Activated CD4-positive, alpha-beta T cell treated with anti-CD3 and anti-CD28 coated beads, Interleukin-2, amount 10 ng/mL, durations not matched to agents 24 days and 14 days (primary cell): ENCODE measurements at regions not wholly inside any gene's neighbourhood (a gene's known extent, or its start where the extent isn't known, plus 50 kb on each side); places are given as distances from the start of the nearest gene placed in this dataset.

Experiments
- DNase-seq: peaks from one replicate; pipeline ENCODE4 v3.0.0; 2022
- H3K27ac Mint-ChIP-seq: one replicate; pipeline ENCODE4 v1.8.0; 2022; ENCODE audit warnings: mild to moderate bottlenecking, mixed read lengths
- H3K27me3 Mint-ChIP-seq: one replicate; pipeline ENCODE4 v1.8.0; 2022; ENCODE audit warnings: mixed read lengths
- H3K36me3 Mint-ChIP-seq: one replicate; pipeline ENCODE4 v1.8.0; 2022; ENCODE audit warnings: low read depth, mild to moderate bottlenecking, mixed read lengths
- H3K4me1 Mint-ChIP-seq: one replicate; pipeline ENCODE4 v1.8.0; 2021; ENCODE audit warnings: mixed read lengths
- H3K4me3 Mint-ChIP-seq: one replicate; pipeline ENCODE4 v1.8.0; 2022; ENCODE audit warnings: mild to moderate bottlenecking, moderate library complexity, mixed read lengths
- H3K9me3 Mint-ChIP-seq: one replicate; pipeline ENCODE4 v1.8.0; 2021; ENCODE audit warnings: mixed read lengths
- intact Hi-C: fragments of 100-400 bp; cut with micrococcal nuclease; formaldehyde crosslinking; loops from one replicate; pipeline ENCODE4 v1.15.1; 2023

DNA sequence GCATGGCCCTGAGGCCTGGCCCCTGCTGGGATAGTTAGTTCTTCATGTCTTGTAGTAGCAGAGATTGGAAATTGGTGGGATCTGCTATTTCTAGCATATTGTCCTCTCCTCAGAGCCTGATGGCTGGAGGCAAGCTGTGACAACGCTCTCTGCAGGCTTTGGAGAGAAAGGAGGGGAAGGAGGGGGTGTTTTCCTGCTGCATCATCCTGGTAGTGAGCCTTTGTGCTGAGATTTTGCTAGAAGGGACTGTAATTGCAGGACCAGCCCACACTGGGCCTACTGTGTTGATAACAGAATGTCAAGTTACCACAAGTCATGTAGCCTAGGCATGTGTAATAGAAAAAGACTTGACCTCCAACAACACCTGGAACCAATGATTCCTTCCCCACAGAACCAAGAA lies 351.0 kb downstream of the SIPA1L2 start:
- Mint-ChIP-seq H3K36me3 (no peaks in the 10 kb centered on the region), H3K27ac (no peak overlapping the region), H3K27me3 (peaks cover 16% of the 10 kb centered on the region), H3K4me3 (no peak overlapping the region), H3K9me3 (no peaks in the 10 kb centered on the region), H3K4me1 (no peaks in the 10 kb centered on the region)
- no peak for DNase-seq
- intact Hi-C loops: no loop called here

DNA sequence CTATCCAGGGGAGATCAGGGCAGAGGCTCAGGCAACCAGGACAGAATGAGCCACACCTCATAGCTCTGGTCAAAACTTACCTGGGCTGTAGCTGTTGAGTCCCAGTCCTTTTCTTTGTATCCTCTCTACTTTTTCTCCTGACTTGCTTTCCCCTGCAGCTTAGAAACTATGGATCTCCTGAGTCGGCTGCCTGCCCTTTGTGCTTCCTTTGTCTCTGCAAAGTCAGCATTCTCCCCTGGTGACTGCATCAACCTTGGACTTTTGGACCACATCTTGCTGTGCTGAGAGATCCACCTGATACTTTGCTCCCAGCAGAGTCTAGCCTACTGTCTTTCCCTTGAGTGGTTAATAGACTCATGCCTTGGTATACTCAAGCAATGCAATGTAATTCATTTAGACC lies 353.3 kb downstream of the SIPA1L2 start:
- no peak for DNase-seq
- intact Hi-C loops: no loop called here
- no peak overlapping the region for H3K4me3 Mint-ChIP-seq
- H3K9me3 Mint-ChIP-seq: no peaks in the 10 kb centered on the region
- peaks cover 13% of the 10 kb centered on the region for H3K27me3 Mint-ChIP-seq
- H3K4me1 Mint-ChIP-seq: no peaks in the 10 kb centered on the region
- H3K36me3 Mint-ChIP-seq: no peaks in the 10 kb centered on the region
- H3K27ac Mint-ChIP-seq: no peak overlapping the region

DNA sequence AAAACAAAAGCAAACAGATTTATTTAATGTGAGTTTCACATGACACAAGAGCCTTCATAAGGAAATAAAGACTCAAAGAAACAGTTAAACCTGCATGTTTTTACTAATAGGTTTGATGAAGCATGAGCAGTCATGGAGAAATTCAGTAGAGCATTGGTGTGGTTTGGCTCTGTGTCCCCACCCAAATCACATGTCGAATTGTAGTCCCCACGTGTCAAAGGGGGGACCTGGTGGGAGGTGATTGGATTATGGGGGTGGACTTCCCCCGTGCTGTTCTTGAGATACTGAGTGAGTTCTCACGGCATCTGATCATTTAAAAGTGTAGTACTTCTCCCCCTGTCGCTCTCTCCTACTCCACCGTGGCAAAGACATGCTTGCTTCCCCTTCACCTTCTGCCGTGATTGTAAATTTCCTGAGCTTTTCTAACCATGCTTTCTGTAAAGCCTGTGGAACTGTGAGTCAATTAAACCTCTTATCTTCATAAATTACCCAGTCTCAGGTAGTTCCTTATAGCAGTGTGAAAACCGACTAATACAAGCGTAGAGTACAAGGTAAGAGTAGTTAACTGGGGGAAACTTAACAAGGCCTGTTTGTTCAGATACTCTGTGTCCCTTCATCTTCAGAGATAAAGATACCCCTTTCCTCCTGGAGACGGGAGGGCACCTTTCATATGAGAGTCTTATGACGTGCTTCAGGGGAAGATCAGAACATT lies 354.8 kb downstream of the SIPA1L2 start:
- no peak overlapping the region for H3K4me3 Mint-ChIP-seq
- intact Hi-C loops: no loop called here
- H3K27me3 Mint-ChIP-seq: peaks cover 15% of the 10 kb centered on the region
- no peak overlapping the region for H3K27ac Mint-ChIP-seq
- H3K36me3 Mint-ChIP-seq: no peaks in the 10 kb centered on the region
- no peaks in the 10 kb centered on the region for H3K9me3 Mint-ChIP-seq
- no peaks in the 10 kb centered on the region for H3K4me1 Mint-ChIP-seq
- DNase-seq: no peak

DNA sequence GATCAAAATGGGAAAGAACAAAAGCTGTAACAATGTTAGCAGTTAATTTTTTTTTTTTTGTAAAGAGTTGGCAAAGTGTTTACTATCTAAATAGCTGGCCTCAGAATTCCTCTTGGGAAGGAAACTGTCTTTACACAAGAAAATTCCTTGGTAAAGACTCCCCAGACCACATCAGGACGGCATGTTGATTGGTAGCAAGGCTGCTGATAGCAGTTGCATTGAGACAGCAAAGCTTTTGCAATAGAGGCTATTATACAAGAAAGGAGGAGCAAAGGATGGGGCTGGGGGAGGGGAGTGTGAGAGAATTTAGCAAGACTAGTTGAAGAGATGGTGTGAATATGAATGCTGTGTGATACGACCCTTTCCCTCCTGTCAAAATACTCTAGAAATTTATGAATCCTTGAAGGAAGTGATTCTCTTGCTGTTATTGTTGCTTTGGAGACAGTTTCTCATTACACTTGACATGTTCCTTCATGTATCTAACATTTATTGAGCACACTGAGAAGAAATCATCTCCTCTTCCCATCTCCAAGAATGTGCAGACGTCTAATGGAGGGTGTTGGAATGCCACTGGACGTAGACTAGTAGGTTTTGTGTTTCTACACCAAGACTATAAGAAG lies 355.6 kb downstream of the SIPA1L2 start:
- Mint-ChIP-seq H3K36me3 (no peaks in the 10 kb centered on the region), H3K27ac (no peak overlapping the region), H3K4me1 (no peaks in the 10 kb centered on the region)

DNA sequence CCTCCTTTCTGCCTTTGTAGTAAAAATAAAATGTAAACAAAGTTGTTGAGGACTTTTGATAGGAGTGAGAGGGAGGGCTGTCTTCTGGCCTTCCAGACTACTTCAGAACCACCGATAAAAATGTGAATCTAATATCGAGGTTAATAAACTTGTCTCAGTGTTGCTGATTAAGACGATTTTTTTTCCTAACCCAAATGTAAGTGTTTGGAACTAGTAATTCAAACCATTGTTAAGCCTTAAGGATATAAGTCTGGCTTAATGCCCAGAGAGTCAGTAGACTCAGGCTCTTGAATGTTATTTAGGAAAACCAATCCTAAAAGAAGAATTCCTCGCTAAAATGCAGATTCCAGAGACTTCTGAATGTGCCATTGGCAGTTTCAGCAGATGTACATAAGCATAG lies 356.9 kb downstream of the SIPA1L2 start:
- Mint-ChIP-seq H3K4me3 (no peak overlapping the region), H3K36me3 (no peaks in the 10 kb centered on the region), H3K9me3 (no peaks in the 10 kb centered on the region), H3K27me3 (peaks cover 15% of the 10 kb centered on the region), H3K27ac (no peak overlapping the region), H3K4me1 (no peaks in the 10 kb centered on the region)
- DNase-seq: no peak
- intact Hi-C loops: no loop called here

More for the DNA sequence above, 355.6 kb downstream of the SIPA1L2 start:
- peaks cover 15% of the 10 kb centered on the region for H3K27me3 Mint-ChIP-seq
- DNase-seq: no peak
- intact Hi-C loops: no loop called here
- no peak overlapping the region for H3K4me3 Mint-ChIP-seq
- no peaks in the 10 kb centered on the region for H3K9me3 Mint-ChIP-seq

DNA sequence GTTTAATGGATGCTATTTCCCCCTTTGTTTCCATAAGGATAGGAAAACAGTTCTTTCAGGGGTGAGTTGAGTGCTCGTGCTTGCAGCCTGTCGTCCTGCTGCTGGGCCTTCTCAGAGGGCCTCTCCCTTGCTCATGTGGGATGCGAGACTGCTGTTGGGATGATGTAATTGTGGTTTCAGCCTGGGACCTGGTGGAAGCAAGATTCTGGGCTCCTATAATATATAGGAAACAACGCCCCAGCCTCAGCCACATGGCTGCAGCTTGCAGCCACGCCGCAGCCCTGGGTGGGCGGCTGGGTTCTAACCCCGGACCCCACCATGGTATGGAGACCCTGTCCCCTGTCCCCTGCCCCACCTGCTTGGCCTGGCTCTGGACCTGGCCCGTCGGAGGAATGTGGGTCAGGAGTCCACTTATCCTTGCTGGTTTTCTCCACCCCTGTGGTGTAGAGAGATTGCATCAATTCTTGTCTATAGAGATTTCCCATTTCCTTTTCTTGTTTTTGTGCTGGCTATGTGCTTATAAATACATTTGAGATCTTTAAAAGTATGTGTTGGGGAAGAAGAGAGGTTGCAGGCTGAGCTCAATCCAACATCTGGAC lies 357.8 kb downstream of the SIPA1L2 start:
- Mint-ChIP-seq H3K36me3 (no peaks in the 10 kb centered on the region), H3K27ac (no peak overlapping the region), H3K9me3 (no peaks in the 10 kb centered on the region), H3K4me1 (no peaks in the 10 kb centered on the region), H3K4me3 (no peak overlapping the region), H3K27me3 (peaks cover 16% of the 10 kb centered on the region)
- no peak for DNase-seq
- intact Hi-C loops: no loop called here

DNA sequence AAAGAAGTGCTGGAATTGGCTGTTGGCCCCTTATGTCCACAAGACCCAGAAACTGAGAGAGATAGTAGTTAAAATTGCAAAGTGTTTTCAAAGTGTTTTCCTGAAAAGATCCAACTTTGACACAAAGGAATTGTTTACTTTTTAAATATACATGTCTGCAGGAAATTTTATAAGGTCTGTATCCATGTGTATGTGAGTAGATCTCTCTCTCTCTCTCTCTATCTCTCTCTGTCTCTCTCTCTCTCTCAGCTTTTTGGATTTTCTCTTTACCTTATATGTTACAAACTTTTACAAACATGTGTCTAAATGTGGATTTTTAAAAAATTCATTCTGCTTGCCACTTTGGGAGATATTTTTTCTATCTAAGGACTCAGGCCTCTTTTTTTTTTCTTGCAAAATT lies 358.6 kb downstream of the SIPA1L2 start:
- Mint-ChIP-seq H3K9me3 (no peaks in the 10 kb centered on the region), H3K4me3 (no peak overlapping the region), H3K27ac (no peak overlapping the region), H3K36me3 (no peaks in the 10 kb centered on the region), H3K4me1 (no peaks in the 10 kb centered on the region), H3K27me3 (peaks cover 14% of the 10 kb centered on the region)
- DNase-seq: no peak
- intact Hi-C loops: no loop called here

DNA sequence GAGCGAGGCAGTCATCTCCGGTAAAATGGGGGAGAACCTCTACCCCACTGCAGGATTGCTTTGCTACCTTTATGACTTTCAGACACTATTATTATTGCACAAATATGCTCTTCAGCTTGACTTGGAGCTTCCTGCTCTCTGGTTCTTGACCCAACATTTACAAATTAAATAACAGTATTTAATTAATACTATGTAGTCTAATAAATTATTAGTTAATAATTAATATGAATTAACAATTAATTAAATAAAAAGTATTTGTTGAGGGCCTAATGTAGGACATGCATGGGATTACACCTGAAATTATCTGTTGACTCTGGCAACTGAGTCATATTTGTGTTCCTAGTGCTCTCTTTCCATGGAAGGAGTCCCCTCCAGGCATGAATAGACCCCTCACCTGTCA lies 359.9 kb downstream of the SIPA1L2 start:
- H3K36me3 Mint-ChIP-seq: no peaks in the 10 kb centered on the region
- no peak overlapping the region for H3K4me3 Mint-ChIP-seq
- intact Hi-C loops: no loop called here
- no peaks in the 10 kb centered on the region for H3K4me1 Mint-ChIP-seq
- H3K27ac Mint-ChIP-seq: no peak overlapping the region
- H3K27me3 Mint-ChIP-seq: peaks cover 14% of the 10 kb centered on the region
- no peaks in the 10 kb centered on the region for H3K9me3 Mint-ChIP-seq
- DNase-seq: no peak

DNA sequence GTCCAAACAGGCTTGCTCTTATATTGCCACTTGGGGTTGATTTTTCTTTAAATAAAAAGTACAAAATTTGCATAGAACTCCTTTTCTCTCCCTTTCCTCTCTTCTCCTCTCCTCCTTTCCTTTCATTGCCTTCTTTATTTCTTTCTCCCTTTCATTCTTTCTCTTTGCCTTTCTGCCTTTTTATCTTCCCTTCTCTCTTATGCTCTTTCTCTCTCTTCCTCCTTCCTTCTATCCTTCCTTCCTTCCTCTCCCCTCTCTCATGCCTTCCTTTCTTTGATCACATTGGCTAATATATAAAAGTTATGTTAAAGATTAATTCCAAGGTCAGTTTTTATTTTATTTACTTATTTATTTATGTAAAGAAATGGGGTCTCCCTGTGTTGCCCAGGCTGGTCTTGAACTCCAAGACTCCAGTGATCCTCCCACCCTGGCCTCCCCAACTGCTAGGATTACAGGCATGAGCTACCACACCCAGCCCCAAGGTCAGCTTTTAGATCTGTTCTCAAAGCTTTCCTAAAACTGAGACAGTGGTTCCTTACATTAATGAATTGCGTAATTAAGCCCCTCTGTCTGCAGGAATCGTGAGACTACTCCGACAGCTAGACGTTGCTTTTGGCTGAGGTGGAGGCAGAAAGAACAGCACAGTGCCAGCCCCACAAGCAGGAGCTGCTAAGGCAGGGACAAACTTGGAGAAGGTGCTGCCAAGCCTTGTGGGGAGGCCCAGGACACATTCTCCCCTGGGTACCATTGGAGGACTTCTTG lies 361.9 kb downstream of the SIPA1L2 start:
- peaks cover 12% of the 10 kb centered on the region for H3K27me3 Mint-ChIP-seq
- H3K27ac Mint-ChIP-seq: no peak overlapping the region
- H3K36me3 Mint-ChIP-seq: no peaks in the 10 kb centered on the region
- no peaks in the 10 kb centered on the region for H3K4me1 Mint-ChIP-seq
- no peak overlapping the region for H3K4me3 Mint-ChIP-seq
- DNase-seq: no peak
- H3K9me3 Mint-ChIP-seq: no peaks in the 10 kb centered on the region
- intact Hi-C loops: no loop called here

DNA sequence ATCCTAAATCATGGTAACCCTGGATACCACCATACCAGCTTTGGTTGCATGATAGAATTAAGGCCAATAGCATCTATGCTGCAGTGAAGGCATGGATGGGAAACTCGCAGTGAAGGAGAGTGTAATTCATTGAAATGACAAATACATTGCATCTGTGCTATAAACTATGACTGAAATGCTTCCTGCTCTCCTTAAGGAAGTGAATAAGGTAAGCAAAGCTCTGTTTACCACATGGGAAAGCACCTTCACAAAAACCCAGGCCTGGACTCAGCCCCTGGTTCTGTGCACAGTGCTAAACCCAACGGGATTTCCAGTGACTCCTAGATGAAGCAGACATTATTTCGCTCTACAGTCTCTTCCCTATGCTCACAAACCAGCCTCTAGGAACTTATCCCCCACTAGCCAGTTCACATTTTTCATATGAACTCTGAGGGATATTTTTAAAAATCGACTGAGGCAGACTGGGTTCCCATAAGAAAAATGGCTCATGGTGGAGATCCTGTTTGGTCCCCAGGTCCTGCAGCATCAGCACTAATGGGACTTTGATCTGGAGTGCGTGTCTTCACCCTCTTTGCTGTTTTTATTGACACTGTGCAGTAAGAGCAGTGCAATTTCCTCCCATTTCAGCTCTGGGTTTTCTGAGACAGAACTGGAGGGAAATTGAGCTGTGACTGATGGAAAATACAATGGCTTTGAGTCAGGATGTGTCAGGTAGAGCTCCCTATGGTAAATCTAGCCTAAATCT lies 362.7 kb downstream of the SIPA1L2 start:
- intact Hi-C loops: no loop called here

DNA sequence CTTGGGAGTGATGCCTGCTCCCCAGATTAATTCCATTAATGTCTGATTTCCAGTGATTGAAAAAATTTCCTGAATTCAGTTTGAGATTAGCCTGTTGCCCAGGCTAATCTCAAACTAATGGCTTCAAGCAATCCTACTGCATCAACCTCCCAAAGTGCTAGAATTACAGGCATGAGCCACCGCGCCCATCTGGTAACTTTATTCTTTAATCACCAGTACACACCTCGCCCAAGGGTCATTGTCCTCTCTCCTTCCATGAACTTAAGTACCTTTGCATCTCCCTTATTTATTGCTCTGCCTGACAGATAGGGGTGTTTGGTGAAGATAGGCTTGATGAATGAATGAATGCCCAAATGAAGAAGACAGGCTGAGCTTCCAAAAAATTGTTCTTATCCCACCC lies 366.5 kb downstream of the SIPA1L2 start:
- H3K36me3 Mint-ChIP-seq: no peaks in the 10 kb centered on the region
- H3K4me1 Mint-ChIP-seq: no peaks in the 10 kb centered on the region
- peaks cover 19% of the 10 kb centered on the region for H3K27me3 Mint-ChIP-seq
- intact Hi-C loops: no loop called here
- no peak for DNase-seq
- no peaks in the 10 kb centered on the region for H3K9me3 Mint-ChIP-seq
- no peak overlapping the region for H3K4me3 Mint-ChIP-seq
- H3K27ac Mint-ChIP-seq: no peak overlapping the region

More for the DNA sequence above, 362.7 kb downstream of the SIPA1L2 start:
- Mint-ChIP-seq H3K4me1 (no peaks in the 10 kb centered on the region), H3K27ac (no peak overlapping the region), H3K4me3 (no peak overlapping the region), H3K9me3 (no peaks in the 10 kb centered on the region), H3K36me3 (no peaks in the 10 kb centered on the region), H3K27me3 (peaks cover 9% of the 10 kb centered on the region)
- no peak for DNase-seq

DNA sequence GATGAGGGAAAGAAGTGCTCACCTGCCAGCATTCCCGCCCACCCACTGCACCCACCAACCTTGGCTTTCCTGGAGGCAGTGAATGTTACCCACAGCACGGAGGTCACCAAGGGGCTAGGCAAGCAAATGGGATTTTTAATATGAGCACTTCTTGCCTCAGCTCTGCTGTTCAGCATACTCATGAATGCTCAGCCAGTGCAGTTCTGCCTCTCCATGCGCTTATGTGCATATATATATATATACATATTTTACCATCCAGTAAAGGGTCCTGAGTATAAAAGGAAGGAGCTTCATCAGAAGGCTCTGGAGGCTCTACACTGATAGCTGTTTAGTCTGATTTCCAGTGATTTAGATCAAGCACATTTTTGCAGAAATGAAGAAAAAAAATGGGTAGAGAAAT lies 366.9 kb downstream of the SIPA1L2 start:
- H3K27ac Mint-ChIP-seq: no peak overlapping the region

DNA sequence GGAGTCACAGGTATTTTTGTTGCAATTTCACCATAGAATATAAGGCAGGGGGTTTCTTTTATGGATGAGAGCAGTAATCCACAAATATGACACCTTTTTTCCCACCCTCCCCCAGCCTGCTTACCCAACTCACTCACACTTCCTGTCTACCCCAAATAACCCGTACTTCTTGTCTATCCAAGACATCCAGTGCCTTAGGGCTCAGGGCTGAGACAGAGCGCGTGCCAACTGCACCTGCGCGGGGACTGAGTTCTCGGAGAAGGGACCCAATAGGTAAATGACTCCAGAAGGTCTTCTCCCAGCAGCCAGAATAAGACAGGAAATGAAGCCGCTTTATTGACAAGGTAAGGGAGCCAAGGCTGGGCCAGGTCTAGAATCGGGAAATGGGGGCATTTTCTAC lies 369.1 kb downstream of the SIPA1L2 start:
- DNase-seq: no peak
- intact Hi-C loops: no loop called here
- Mint-ChIP-seq H3K4me1 (no peaks in the 10 kb centered on the region), H3K36me3 (no peaks in the 10 kb centered on the region), H3K27me3 (peaks cover 14% of the 10 kb centered on the region), H3K27ac (no peak overlapping the region), H3K9me3 (no peaks in the 10 kb centered on the region), H3K4me3 (no peak overlapping the region)

More for the DNA sequence above, 366.9 kb downstream of the SIPA1L2 start:
- no peak for DNase-seq
- H3K9me3 Mint-ChIP-seq: no peaks in the 10 kb centered on the region
- H3K4me3 Mint-ChIP-seq: no peak overlapping the region
- no peaks in the 10 kb centered on the region for H3K4me1 Mint-ChIP-seq
- no peaks in the 10 kb centered on the region for H3K36me3 Mint-ChIP-seq
- H3K27me3 Mint-ChIP-seq: peaks cover 19% of the 10 kb centered on the region
- intact Hi-C loops: no loop called here
